G401 (cell line): ENCODE measurements at regions not wholly inside any gene's neighbourhood (a gene's known extent, or its start where the extent isn't known, plus 50 kb on each side); places are given as distances from the start of the nearest gene placed in this dataset.
"Not testable (repeated sequence)": the region's sequence is repeated elsewhere in the genome, so short reads cannot be mapped to it uniquely, and the experiment has no call there.

ENCODE experiments used
- DNase-seq: peaks from one replicate; pipeline ENCODE4 v3.0.0-alpha.2; 2015; ENCODE audit warnings: low spot score
- in situ Hi-C: cut with HindIII; loops from 2 replicates; pipeline ENCODE4 v1.10.0; 2016; ENCODE audit warnings: low sequenced_read_pairs, mixed read lengths

- in situ Hi-C loops = no loop called here
- DNase-seq = no peak
Observed at GRCh38 chr5:13188371-13188770, 756.1 kb downstream of the DNAH5 start.

DNA sequence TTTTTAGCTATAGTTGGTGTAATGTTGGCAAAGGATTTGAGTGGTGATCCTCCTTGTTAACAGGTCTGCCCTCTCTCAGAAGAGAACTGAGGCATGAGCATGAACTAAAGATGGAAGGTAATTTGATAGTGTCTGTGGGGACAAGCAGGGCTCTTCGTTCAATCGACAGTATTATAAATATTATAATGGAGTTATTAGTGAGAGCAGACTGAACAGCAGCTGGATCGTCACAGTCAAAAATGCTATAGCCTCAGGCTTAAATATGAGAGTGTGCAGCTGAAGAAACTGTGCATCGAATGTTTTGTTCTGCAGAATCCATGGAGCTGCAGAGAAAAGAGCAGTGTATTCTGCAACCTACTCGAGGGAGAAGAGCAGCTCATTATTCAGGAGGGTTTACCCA is 757.3 kb downstream of the DNAH5 start:
- no peak for DNase-seq
- in situ Hi-C loops = no loop called here

DNA sequence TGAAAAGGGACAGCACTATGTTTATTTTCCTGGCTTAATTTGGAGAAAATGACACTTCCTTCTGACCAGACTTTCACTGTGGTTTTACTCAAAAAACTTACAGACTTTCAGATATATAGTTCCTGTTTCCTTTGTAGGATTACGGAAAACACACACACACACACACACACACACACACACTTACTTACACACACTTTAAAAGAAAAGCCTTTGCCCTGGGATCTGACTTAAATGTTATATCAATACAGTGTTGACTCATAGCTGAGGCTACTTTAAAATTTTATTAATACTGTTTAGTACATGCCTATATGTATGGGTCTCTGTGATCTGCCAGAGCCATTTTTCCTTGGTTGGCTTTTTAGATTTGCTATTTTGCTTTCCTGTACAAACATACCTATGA is 758.3 kb downstream of the DNAH5 start:
- DNase-seq = no peak
- in situ Hi-C loops = no loop called here

- no peak for DNase-seq
- in situ Hi-C loops = no loop called here
Observed at GRCh38 chr5:13179407-13180087, 764.9 kb downstream of the DNAH5 start.

GRCh38 chr5:13143630-13144029 is 800.9 kb downstream of the DNAH5 start:
- in situ Hi-C loops = no loop called here
- no peak for DNase-seq

DNA sequence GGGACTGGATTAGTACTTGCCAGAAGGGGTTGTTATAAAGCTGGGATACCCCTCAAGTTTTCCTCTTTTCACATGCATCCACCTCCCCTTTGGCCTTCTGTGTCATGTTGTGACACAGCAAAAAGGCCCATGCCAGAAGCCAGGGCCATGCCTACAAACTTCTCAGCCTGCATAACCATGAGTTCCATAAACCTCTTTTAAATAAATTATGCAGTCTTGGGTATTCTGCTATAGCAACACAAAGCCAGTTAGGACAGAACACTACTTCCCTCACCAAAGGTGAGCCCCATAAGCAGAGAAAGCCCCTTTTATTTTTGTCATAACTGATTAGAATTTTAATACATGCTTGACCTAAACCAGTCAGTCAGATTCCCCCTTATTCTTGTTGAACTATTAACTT is 801.3 kb downstream of the DNAH5 start:
- in situ Hi-C loops = no loop called here
- no peak for DNase-seq

DNA sequence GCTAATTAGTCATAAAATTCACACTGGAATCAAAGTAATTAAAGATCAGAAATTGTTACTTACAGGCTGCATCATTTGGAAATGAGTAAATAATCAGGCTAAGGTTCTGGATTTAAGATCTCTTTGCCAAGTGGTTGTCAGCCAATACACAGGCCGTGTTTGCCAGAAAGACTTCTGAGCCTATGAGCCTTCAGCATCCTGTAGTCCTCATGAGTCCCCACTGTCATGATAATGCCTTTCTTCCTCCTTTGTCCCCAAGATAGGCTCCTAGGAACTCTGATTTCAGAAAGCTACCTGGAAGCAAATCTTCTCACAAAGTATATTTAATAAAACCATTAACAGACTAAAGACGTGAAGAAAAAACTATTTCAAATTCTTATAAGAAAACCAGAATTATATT is 810.5 kb downstream of the DNAH5 start:
- DNase-seq = no peak
- in situ Hi-C loops = no loop called here

DNA sequence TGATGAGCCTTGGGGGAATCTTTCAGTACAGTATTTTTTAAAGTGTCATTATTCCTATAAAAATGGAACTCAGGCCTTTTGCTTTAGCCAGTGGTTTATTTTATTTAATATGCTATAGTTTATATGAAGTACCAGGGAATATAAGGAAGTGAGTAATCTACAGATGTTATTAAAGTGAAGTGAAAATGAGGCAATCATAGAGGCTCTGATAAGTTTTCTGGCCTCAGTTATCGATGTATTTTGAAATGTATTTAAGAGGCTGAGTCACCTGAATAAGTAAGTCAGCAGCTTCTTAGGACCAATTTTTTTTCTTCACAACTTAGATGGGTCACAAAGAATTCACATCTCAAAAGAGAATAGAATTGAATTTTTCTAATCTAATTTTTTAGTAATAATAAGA is 829.0 kb downstream of the DNAH5 start:
- in situ Hi-C loops = no loop called here
- DNase-seq = no peak

GRCh38 chr5:13108265-13108664 is 836.2 kb downstream of the DNAH5 start:
- in situ Hi-C loops = no loop called here
- DNase-seq = no peak

- in situ Hi-C loops = no loop called here
- DNase-seq = no peak
Observed at GRCh38 chr5:13107537-13107936, 837.0 kb downstream of the DNAH5 start.

DNA sequence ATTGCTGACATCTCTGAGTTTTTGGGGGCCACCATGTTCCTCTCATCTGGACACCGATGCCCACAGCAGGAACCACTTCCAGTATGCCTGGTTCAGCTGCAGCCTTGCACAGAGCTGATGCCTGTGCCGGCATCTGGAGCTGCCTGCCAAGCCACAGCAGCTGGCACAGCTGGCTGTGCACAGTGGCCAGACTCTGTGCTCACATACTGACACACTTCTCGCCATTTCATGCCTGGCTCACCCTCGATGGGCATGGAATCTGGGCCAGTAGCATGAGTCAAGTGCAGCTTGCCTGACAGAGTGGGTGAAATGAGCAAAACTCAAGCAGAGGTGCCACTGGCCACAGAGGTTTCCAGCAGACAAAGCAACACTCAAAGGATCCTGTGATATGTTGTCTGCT is 863.4 kb downstream of the DNAH5 start:
- DNase-seq = no peak
- in situ Hi-C loops = no loop called here

GRCh38 chr5:13072936-13073335 is 871.6 kb downstream of the DNAH5 start:
- in situ Hi-C loops, DNase-seq: not testable (repeated sequence)

GRCh38 chr5:13063088-13063487 is 881.4 kb downstream of the DNAH5 start:
- DNase-seq = no peak
- in situ Hi-C loops = no loop called here

DNA sequence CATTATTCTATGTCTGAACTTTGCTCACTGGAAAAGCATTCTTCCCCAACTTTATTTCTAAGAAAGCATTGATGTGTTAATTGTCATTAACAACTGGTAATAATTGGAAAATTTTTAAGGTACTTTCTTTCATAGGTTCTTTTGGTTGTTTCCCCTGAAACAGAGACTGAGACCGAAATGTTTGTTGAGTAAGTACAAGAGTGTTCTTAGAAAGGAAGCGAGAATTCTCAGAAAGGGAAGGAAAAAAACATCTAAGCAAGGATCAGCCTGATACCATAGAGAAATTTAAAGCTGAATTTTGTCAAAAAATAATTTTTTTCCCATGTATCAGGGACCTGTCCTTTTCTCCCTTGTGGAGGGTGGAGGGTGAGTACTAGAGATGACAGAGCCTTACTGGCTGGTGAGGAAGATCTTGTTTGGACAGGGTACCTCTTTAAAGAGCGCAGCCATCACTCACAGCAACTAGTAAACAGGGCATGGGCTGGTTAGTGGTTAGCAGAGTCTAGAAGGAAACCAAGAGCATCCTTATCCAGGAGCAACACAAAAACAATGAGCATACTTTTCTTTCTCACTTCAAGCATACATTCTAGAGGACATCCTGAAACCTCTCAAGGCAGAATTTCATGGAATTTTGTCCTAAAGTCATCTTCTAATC is 898.5 kb downstream of the DNAH5 start:
- in situ Hi-C loops = no loop called here

GRCh38 chr5:13034061-13034460 is 910.4 kb downstream of the DNAH5 start:
- in situ Hi-C loops = no loop called here
- no peak for DNase-seq

More for the DNA sequence above, 898.5 kb downstream of the DNAH5 start:
- no peak for DNase-seq

- in situ Hi-C loops = no loop called here
- DNase-seq = no peak
Observed at GRCh38 chr5:13029211-13029610, 915.3 kb downstream of the DNAH5 start.

- DNase-seq = no peak
- in situ Hi-C loops = no loop called here
Observed at GRCh38 chr5:13027874-13028273, 916.6 kb downstream of the DNAH5 start.

GRCh38 chr5:13019729-13020128 is 924.8 kb downstream of the DNAH5 start:
- in situ Hi-C loops = no loop called here
- DNase-seq = no peak

DNA sequence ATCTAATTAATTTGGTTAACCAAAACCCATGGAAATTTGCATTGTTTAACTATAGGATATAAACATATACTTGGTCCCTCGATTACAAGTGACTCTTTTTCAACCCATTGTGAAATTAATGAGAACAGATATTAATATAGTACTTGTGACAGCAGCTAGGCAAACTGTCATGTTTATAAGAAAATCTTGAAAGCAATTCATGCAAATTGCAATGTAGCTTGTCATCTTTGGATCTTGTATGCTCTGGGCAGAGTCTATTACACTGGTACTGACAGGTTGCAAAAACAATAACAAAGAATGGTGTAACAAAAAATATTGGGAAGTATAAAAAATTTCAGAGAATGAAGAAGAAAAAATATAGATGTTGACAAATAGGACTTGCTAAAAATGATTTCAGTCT is 941.0 kb downstream of the DNAH5 start:
- in situ Hi-C loops = no loop called here

DNA sequence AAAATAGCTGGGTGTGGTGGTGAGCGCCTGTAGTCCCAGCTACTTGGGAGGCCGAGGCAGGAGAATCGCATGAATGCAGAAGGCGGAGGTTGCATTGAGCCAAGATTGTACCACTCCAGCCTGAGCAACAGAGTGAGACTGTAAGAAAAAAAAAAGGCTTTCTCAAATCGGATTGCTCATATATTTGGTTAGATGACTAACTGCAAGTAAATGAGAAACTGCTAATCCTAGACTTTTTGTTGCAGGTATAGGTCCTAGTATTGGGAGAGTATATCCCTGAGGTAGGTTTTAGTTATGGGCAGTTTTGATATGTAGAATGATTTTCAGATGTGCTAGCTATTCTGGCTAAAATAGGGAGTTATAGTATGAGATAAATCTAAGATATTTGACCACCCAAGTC is 944.8 kb downstream of the DNAH5 start:
- DNase-seq = no peak
- in situ Hi-C loops = no loop called here

More for the DNA sequence above, 941.0 kb downstream of the DNAH5 start:
- DNase-seq = no peak

- no peak for DNase-seq
- in situ Hi-C loops = no loop called here
Observed at GRCh38 chr5:12985142-12985541, 959.3 kb downstream of the DNAH5 start.
